ENCODE measurements at regions not wholly inside any gene's neighbourhood (a gene's known extent, or its start where the extent isn't known, plus 50 kb on each side); places are given as distances from the start of the nearest gene placed in this dataset.

- DNase-seq = no peak
These were observed 244.3 kb downstream of the FAM76B start for GRCh38 chr11:95545116-95545875.

- no peak for DNase-seq
These were observed 245.3 kb downstream of the FAM76B start for GRCh38 chr11:95544095-95544856.

- no peak for DNase-seq
These were observed 246.6 kb downstream of the FAM76B start for GRCh38 chr11:95542868-95543551.

- no peak for DNase-seq
These were observed 247.9 kb downstream of the FAM76B start for GRCh38 chr11:95541715-95542114.

GRCh38 chr11:95536047-95536690, 253.4 kb downstream of the FAM76B start:
- no peak for DNase-seq

- no peak for DNase-seq
These were observed 254.8 kb downstream of the FAM76B start for GRCh38 chr11:95534809-95535208.

- DNase-seq = no peak
These were observed 255.4 kb downstream of the FAM76B start for GRCh38 chr11:95534226-95534625.

- no peak for DNase-seq
These were observed 258.5 kb downstream of the FAM76B start for GRCh38 chr11:95531116-95531515.

GRCh38 chr11:95524314-95525036, 265.1 kb downstream of the FAM76B start:
- DNase-seq = no peak

- no peak for DNase-seq
These were observed 266.7 kb downstream of the FAM76B start for GRCh38 chr11:95522874-95523273.

GRCh38 chr11:95521862-95522261, 267.7 kb downstream of the FAM76B start:
- no peak for DNase-seq

GRCh38 chr11:95521133-95521542, 268.4 kb downstream of the FAM76B start:
- no peak for DNase-seq

- no peak for DNase-seq
These were observed 269.0 kb downstream of the FAM76B start for GRCh38 chr11:95520369-95521132.

- no peak for DNase-seq
These were observed 269.7 kb downstream of the FAM76B start for GRCh38 chr11:95519912-95520311.

- no peak for DNase-seq
These were observed 272.1 kb downstream of the FAM76B start for GRCh38 chr11:95517453-95517852.

- no peak for DNase-seq
These were observed 272.8 kb downstream of the FAM76B start for GRCh38 chr11:95516786-95517185.

- no peak for DNase-seq
These were observed 273.4 kb downstream of the FAM76B start for GRCh38 chr11:95516175-95516574.

GRCh38 chr11:95515371-95515770, 274.2 kb downstream of the FAM76B start:
- DNase-seq = no peak

GRCh38 chr11:95514416-95515110, 275.0 kb downstream of the FAM76B start:
- DNase-seq = no peak

- no peak for DNase-seq
These were observed 276.9 kb downstream of the FAM76B start for GRCh38 chr11:95512682-95513081.

- DNase-seq = no peak
These were observed 277.4 kb downstream of the FAM76B start for GRCh38 chr11:95512177-95512576.
